Thoracic aorta (tissue), 2 donors: ENCODE measurements at regions not wholly inside any gene's neighbourhood (a gene's known extent, or its start where the extent isn't known, plus 50 kb on each side); places are given as distances from the start of the nearest gene placed in this dataset.

ENCODE experiments used
- ATAC-seq: fragments of 150-250 bp; one replicate; pipeline ENCODE4 v1.8.0; 2017; ENCODE audit warnings: low read depth; ENCODE audit not compliant: insufficient number of reproducible peaks, low FRiP score
- DNase-seq: peaks from one replicate; pipeline ENCODE4 v3.0.0-alpha.2; 2020; ENCODE audit warnings: low spot score
- H3K27ac ChIP-seq, 2 donors: fragments of 200-600 bp; sonication (generic); 1 replicate in 1 of 2; 2 replicates in 1 of 2; pipeline ENCODE4 v1.5.1; 2016; ENCODE audit warnings: mild to moderate bottlenecking in 2 of 2, moderate library complexity in 2 of 2
- H3K27me3 ChIP-seq: fragments of 200-600 bp; sonication (generic); replicated peaks from 2 replicates; pipeline ENCODE4 v1.6.0; 2016; ENCODE audit warnings: mild to moderate bottlenecking; ENCODE audit not compliant: insufficient read depth
- H3K36me3 ChIP-seq: fragments of 200-600 bp; sonication (generic); one replicate; pipeline ENCODE4 v1.5.1; 2016
- H3K4me1 ChIP-seq, 2 donors: fragments of 200-600 bp; sonication (generic); 1 replicate in 1 of 2; 2 replicates in 1 of 2; pipeline versions ENCODE4 v1.5.1 to v1.6.0; 2016; ENCODE audit warnings: low read depth in 2 of 2, mild to moderate bottlenecking in 1 of 2; ENCODE audit not compliant: control insufficient read depth in 1 of 2
- H3K4me3 ChIP-seq: fragments of 200-600 bp; sonication (generic); 2 replicates; pipeline ENCODE4 v1.5.1; 2016; ENCODE audit warnings: mild to moderate bottlenecking
- H3K9me3 ChIP-seq: fragments of 200-600 bp; sonication (generic); 2 replicates; pipeline ENCODE4 v1.5.1; 2016
- TF ChIP-seq, protein P1 (sequence below): fragments of 200-600 bp; sonication (generic); IDR thresholded peaks from one replicate; pipeline ENCODE4 v1.5.1; 2019; ENCODE audit warnings: antibody characterized with exemption

DNA sequence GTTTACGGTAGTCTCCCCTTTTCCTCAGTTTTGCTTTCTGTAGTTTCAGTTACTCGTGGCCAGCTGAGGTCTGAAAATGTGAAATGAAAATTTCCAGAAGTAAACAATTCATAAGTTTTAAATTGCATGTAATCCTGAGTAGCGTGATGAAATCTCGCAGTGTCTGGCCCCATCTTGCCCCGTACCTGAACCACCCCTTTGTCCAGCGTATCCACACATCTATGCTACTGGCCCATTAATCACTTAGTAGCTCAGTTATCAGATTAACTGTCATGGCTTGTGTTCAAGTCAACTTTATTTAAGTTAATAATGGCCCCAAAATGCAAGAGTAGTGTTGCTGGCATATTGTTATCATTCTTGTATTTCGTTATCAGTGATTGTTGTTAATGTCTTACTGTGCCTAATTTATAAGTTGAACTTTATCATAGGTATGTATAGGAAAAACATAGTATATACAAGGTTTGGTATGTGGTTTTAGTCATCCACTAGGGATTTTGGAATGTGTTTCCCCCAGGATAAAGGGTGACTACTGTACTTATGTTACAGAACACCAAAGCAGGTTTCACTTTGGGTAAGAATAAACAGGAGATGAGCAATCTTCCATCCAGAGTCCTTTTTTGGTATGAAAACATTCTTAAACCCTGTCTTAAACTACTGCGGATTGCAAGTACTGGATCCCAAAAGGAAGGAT, 118.4 kb upstream of the KCNN2 start:
- Histone ChIP-seq H3K36me3 (no peaks in the 10 kb centered on the region), H3K27ac (no peak overlapping the region), H3K4me1 (no peaks in the 10 kb centered on the region), H3K9me3 (no peaks in the 10 kb centered on the region), H3K4me3 (no peak overlapping the region), H3K27me3 (no peaks in the 10 kb centered on the region)
- ATAC-seq (no peak), DNase-seq (no peak)
- TF ChIP-seq, protein P1, sequence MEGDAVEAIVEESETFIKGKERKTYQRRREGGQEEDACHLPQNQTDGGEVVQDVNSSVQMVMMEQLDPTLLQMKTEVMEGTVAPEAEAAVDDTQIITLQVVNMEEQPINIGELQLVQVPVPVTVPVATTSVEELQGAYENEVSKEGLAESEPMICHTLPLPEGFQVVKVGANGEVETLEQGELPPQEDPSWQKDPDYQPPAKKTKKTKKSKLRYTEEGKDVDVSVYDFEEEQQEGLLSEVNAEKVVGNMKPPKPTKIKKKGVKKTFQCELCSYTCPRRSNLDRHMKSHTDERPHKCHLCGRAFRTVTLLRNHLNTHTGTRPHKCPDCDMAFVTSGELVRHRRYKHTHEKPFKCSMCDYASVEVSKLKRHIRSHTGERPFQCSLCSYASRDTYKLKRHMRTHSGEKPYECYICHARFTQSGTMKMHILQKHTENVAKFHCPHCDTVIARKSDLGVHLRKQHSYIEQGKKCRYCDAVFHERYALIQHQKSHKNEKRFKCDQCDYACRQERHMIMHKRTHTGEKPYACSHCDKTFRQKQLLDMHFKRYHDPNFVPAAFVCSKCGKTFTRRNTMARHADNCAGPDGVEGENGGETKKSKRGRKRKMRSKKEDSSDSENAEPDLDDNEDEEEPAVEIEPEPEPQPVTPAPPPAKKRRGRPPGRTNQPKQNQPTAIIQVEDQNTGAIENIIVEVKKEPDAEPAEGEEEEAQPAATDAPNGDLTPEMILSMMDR, result no peak

DNA sequence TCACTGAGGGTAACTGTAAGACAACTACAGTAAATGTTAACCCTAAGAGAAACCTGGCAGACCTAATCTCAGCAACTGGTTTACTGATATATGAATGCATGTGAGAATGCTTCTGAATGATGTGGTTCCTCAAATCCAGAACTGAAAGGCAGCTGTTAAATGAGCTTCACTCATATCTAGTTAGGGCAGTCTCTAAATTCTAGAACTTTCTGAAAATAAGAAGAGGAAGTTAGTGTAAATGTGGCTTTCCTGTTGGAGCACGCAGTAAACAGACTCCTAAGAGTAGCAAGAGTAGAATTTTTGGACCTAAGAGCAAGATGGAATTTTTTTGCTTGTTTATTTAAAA, 117.9 kb upstream of the KCNN2 start:
- no peak overlapping the region for H3K27ac ChIP-seq
- H3K4me1 ChIP-seq, result no peaks in the 10 kb centered on the region
- DNase-seq, result no peak
- no peak overlapping the region for H3K4me3 ChIP-seq
- no peaks in the 10 kb centered on the region for H3K27me3 ChIP-seq
- TF ChIP-seq, protein P1, result no peak
- ATAC-seq, result no peak
- H3K36me3 ChIP-seq, result no peaks in the 10 kb centered on the region
- no peaks in the 10 kb centered on the region for H3K9me3 ChIP-seq

DNA sequence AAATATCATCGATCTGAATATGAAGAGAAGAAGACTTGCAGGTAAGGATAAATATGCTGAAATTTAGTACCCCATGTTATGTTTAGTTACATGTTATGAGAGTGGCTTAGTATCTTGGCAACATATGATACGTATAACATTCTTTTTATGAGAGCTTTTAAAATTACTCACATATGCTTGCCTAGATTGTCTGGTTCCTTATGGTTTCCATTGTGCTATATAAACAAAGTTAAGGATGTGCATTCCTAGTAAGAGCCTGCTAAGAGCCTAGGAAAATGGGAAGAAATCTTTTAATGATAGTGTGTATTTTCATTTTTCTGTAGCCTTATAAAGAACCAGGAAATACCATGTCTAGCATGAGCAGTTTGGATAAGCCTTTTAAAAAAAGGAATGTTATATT, 112.0 kb upstream of the KCNN2 start:
- no peak for DNase-seq
- H3K27me3 ChIP-seq, result no peaks in the 10 kb centered on the region
- no peak overlapping the region for H3K27ac ChIP-seq
- H3K4me3 ChIP-seq, result no peak overlapping the region
- TF ChIP-seq, protein P1, result no peak
- no peak for ATAC-seq
- no peaks in the 10 kb centered on the region for H3K9me3 ChIP-seq
- H3K36me3 ChIP-seq, result no peaks in the 10 kb centered on the region
- H3K4me1 ChIP-seq, result no peaks in the 10 kb centered on the region

DNA sequence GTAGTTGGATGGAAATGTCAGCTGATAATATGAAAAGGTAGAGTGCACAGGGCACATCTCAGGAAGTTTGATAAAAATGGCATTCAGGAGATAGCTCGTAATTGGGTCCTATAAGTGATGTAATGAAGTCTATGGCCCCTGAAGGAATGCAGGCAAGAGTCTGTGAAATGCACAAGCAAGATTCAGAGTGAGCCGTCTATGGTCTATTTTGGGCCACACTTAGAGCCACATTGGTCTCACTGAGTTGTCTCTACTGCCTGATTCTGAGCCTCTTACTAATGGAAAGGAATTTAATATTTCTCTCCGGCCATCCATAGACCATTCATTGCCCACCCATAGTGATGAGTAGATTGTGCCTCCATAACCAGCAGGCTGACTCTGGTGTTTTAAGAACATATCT, 111.3 kb upstream of the KCNN2 start:
- no peak overlapping the region for H3K4me3 ChIP-seq

DNA sequence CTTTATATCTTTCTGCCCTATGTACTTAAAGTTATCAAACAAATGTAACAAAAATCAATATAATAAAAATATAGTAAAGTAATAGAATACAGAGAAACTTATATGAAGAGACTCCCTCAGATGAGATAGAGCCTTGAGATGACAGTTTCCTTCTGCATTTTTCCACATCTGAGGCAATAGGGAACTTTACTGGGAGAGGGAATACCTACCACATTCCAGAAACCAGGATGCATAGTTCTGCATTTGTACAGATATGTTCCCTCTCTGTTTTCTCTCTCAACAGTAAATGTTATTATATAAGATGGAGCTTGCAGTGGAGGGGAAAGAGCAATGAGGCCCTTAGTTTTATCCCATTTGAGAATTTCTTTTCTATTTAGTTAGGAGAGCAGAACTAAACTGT, 109.6 kb upstream of the KCNN2 start:
- ATAC-seq (no peak), DNase-seq (no peak)
- Histone ChIP-seq H3K36me3 (no peaks in the 10 kb centered on the region), H3K27me3 (no peaks in the 10 kb centered on the region), H3K4me3 (no peak overlapping the region), H3K27ac (no peak overlapping the region), H3K9me3 (no peaks in the 10 kb centered on the region), H3K4me1 (no peaks in the 10 kb centered on the region)
- TF ChIP-seq, protein P1, result no peak

More for the DNA sequence above, 111.3 kb upstream of the KCNN2 start:
- no peak for ATAC-seq
- H3K9me3 ChIP-seq, result no peaks in the 10 kb centered on the region
- no peaks in the 10 kb centered on the region for H3K4me1 ChIP-seq
- no peaks in the 10 kb centered on the region for H3K27me3 ChIP-seq
- DNase-seq, result no peak
- no peak overlapping the region for H3K27ac ChIP-seq
- H3K36me3 ChIP-seq, result no peaks in the 10 kb centered on the region
- TF ChIP-seq, protein P1, result no peak
